Esophagus muscularis mucosa (tissue), 4 donors: ENCODE measurements at regions not wholly inside any gene's neighbourhood (a gene's known extent, or its start where the extent isn't known, plus 50 kb on each side); places are given as distances from the start of the nearest gene placed in this dataset.

ENCODE experiments used
- EP300 ChIP-seq: sonication (generic); formaldehyde crosslinking; IDR thresholded peaks from one replicate; pipeline ENCODE4 v1.6.1; 2017; ENCODE audit warnings: antibody characterized with exemption
- POLR2A ChIP-seq: fragments of 450-650 bp; IDR thresholded peaks from one replicate; pipeline ENCODE4 v1.6.1; 2017; ENCODE audit warnings: antibody characterized with exemption, moderate library complexity, mild to moderate bottlenecking, low read depth
- POLR2AphosphoS5 ChIP-seq, 2 donors: sonication (generic); formaldehyde crosslinking; IDR thresholded peaks; one replicate each; pipeline ENCODE4 v1.6.1; 2017; ENCODE audit warnings: antibody characterized with exemption in 2 of 2
- TF ChIP-seq, protein P1 (sequence below), 3 experiments: fragments of 200-600 bp in 2 of 3; fragments of 450-650 bp in 1 of 3; sonication (generic) in 2 of 3; IDR thresholded peaks; one replicate each; pipeline ENCODE4 v1.5.1; 2017 to 2019; ENCODE audit warnings: antibody characterized with exemption in 3 of 3, mild to moderate bottlenecking in 2 of 3, moderate library complexity in 1 of 3

GRCh38 chr19:28715157-28715556 is 497.8 kb downstream of the UQCRFS1 start:
- TF ChIP-seq, protein P1, sequence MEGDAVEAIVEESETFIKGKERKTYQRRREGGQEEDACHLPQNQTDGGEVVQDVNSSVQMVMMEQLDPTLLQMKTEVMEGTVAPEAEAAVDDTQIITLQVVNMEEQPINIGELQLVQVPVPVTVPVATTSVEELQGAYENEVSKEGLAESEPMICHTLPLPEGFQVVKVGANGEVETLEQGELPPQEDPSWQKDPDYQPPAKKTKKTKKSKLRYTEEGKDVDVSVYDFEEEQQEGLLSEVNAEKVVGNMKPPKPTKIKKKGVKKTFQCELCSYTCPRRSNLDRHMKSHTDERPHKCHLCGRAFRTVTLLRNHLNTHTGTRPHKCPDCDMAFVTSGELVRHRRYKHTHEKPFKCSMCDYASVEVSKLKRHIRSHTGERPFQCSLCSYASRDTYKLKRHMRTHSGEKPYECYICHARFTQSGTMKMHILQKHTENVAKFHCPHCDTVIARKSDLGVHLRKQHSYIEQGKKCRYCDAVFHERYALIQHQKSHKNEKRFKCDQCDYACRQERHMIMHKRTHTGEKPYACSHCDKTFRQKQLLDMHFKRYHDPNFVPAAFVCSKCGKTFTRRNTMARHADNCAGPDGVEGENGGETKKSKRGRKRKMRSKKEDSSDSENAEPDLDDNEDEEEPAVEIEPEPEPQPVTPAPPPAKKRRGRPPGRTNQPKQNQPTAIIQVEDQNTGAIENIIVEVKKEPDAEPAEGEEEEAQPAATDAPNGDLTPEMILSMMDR (IDR thresholded peaks at IDR 0.05): no peak
- TF ChIP-seq POLR2A: no peak
- TF ChIP-seq EP300: no peak
- no peak for TF ChIP-seq POLR2AphosphoS5 (IDR thresholded peaks at IDR 0.05)
